ENCODE measurements at regions not wholly inside any gene's neighbourhood (a gene's known extent, or its start where the extent isn't known, plus 50 kb on each side); places are given as distances from the start of the nearest gene placed in this dataset.

GRCh38 chr14:105951399-105951798 lies 425.0 kb downstream of the TMEM121 start:
- WGBS, result 55% methylated on average over 5 of the region's 5 CpGs
- H3K27ac ChIP-seq (ENCODE audit: low read depth in 1 of 2, low read length in 2 of 2), result no peak overlapping the region
- no peaks in the 10 kb centered on the region for H3K36me3 ChIP-seq (ENCODE audit: control insufficient read depth in 4 of 4, insufficient read depth in 3 of 4, low read depth in 1 of 4, low read length in 3 of 4)
- H3K9me3 ChIP-seq (ENCODE audit: control insufficient read depth in 4 of 4, low read length in 3 of 4), result no peaks in the 10 kb centered on the region
- H3K27me3 ChIP-seq (ENCODE audit: control insufficient read depth in 4 of 4, insufficient read depth in 4 of 4, low read length in 3 of 4), result peaks cover 0 to 4% (median 1%) of the 10 kb centered on the region in 4 donors
- no peak for DNase-seq (ENCODE audit: low spot score)
- H3K4me3 ChIP-seq (ENCODE audit: low read depth in 1 of 3, low read length in 3 of 3), result no peak overlapping the region
- no peak for TF ChIP-seq CTCF (IDR thresholded peaks at IDR 0.05; ENCODE audit: low read depth, low read length, missing input control)
- TF ChIP-seq ATF3 (IDR thresholded peaks at IDR 0.05), result no peak
- TF ChIP-seq TAF1 (conservative IDR thresholded peaks at IDR 0.05), result no peak
- no peak for TF ChIP-seq RAD21 (IDR thresholded peaks at IDR 0.05)
- no peak for TF ChIP-seq REST (IDR thresholded peaks at IDR 0.05)
- no peak for TF ChIP-seq FOXA2 (IDR thresholded peaks at IDR 0.05)
- TF ChIP-seq HNF4G (IDR thresholded peaks at IDR 0.05), result no peak
- TF ChIP-seq MAX (IDR thresholded peaks at IDR 0.05), result no peak
- no peak for TF ChIP-seq RXRA (IDR thresholded peaks at IDR 0.05)
- no peaks in the 10 kb centered on the region for H3K4me1 ChIP-seq (ENCODE audit: control insufficient read depth in 4 of 4, insufficient read depth in 4 of 4, low read length in 3 of 4)
- no peak overlapping the region for H3K9ac ChIP-seq (ENCODE audit: low read depth in 1 of 2, low read length in 2 of 2)

- H3K27ac ChIP-seq (ENCODE audit: low read depth in 1 of 2, low read length in 2 of 2), result no peak overlapping the region
- TF ChIP-seq NR2F2 (IDR thresholded peaks at IDR 0.05) (no peak), FOXA2 (IDR thresholded peaks at IDR 0.05) (no peak), RAD21 (IDR thresholded peaks at IDR 0.05) (no peak), REST (IDR thresholded peaks at IDR 0.05) (no peak), RXRA (IDR thresholded peaks at IDR 0.05) (no peak), MAX (IDR thresholded peaks at IDR 0.05) (no peak), TAF1 (conservative IDR thresholded peaks at IDR 0.05) (no peak), FOXA1 (IDR thresholded peaks at IDR 0.05) (no peak), HNF4A (conservative IDR thresholded peaks at IDR 0.05) (no peak), EGR1 (IDR thresholded peaks at IDR 0.05; ENCODE audit: low read depth in 2 of 2) (no peak), CTCF (IDR thresholded peaks at IDR 0.05; ENCODE audit: low read depth, low read length, missing input control) (no peak), SP1 (IDR thresholded peaks at IDR 0.05) (no peak)
- no peaks in the 10 kb centered on the region for H3K36me3 ChIP-seq (ENCODE audit: control insufficient read depth in 4 of 4, insufficient read depth in 3 of 4, low read depth in 1 of 4, low read length in 3 of 4)
- 72% methylated on average over 5 of the region's 5 CpGs for WGBS
- peaks cover 0 to 4% (median 1%) of the 10 kb centered on the region in 4 donors for H3K27me3 ChIP-seq (ENCODE audit: control insufficient read depth in 4 of 4, insufficient read depth in 4 of 4, low read length in 3 of 4)
- no peak overlapping the region for H3K9ac ChIP-seq (ENCODE audit: low read depth in 1 of 2, low read length in 2 of 2)
- no peak for DNase-seq (ENCODE audit: low spot score)
- H3K4me1 ChIP-seq (ENCODE audit: control insufficient read depth in 4 of 4, insufficient read depth in 4 of 4, low read length in 3 of 4), result no peaks in the 10 kb centered on the region
- H3K4me3 ChIP-seq (ENCODE audit: low read depth in 1 of 3, low read length in 3 of 3), result no peak overlapping the region
- H3K9me3 ChIP-seq (ENCODE audit: control insufficient read depth in 4 of 4, low read length in 3 of 4), result no peaks in the 10 kb centered on the region
Observed at GRCh38 chr14:105952222-105952621, 425.8 kb downstream of the TMEM121 start.
